ENCODE measurements at regions not wholly inside any gene's neighbourhood (a gene's known extent, or its start where the extent isn't known, plus 50 kb on each side); places are given as distances from the start of the nearest gene placed in this dataset.

GRCh38 chr14:49089107-49089506 lies 497.1 kb downstream of the RPS29 start:
- TF ChIP-seq YY1 (IDR thresholded peaks at IDR 0.05; ENCODE audit: insufficient read depth, insufficient read length) (no peak), SUZ12 (IDR thresholded peaks at IDR 0.05; ENCODE audit: extremely low read depth, insufficient read depth, insufficient read length) (no peak)
